HG03135 (cell line): ENCODE measurements at regions not wholly inside any gene's neighbourhood (a gene's known extent, or its start where the extent isn't known, plus 50 kb on each side); places are given as distances from the start of the nearest gene placed in this dataset.

Source experiments
- ATAC-seq: cut with Tn5 transposase; IDR thresholded peaks from one replicate; pipeline ENCODE4 v1.9.1; 2021; ENCODE audit warnings: mild to moderate bottlenecking, moderate library complexity; ENCODE audit not compliant: unreplicated experiment

DNA sequence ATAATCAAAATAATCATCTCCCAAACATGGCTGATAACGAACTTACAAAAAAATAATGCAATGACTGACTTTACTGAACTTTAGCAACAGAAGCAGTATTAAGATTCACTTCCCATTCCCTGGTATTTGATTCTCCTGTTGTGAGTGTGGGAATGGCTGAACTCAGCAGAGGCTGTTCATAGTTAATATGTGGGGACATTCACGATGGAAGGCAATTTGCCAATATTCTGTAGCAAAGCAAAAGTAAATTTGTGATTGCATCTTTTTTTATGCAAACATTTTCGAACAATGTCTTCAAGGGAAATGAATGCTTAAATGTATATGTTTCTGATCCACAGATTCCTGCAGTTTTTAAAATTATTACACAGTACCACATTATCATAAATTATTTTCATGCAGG is 431.7 kb upstream of the KLF6 start:
- no peak for ATAC-seq

DNA sequence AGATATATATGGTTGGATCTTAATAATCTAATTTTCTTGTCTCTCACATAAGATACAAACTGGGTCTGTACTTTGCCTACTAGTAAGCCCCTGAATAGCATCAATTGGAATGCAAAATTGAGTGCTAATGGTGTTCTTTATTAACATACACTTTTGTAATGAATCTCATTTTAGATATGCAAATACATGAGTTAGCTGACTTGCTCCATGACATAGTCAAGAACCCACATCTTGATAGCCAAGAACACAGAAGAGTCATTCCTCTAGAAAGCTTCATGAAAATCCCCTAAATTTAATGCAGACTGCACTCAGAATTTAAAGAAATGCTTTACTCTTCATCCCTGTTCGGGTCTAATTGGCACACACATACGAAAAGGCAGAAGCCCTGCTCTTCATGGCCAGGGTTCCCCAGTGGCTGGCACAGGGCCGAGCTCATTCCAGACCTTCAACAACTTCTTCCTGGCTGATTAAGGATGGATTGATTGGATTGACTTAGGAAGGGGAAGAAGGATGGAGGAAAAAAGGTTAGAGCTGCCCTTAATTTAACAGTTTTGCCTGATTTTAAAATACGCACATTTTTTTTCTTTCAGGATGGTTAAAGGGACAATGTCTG is 431.1 kb upstream of the KLF6 start:
- no peak for ATAC-seq

DNA sequence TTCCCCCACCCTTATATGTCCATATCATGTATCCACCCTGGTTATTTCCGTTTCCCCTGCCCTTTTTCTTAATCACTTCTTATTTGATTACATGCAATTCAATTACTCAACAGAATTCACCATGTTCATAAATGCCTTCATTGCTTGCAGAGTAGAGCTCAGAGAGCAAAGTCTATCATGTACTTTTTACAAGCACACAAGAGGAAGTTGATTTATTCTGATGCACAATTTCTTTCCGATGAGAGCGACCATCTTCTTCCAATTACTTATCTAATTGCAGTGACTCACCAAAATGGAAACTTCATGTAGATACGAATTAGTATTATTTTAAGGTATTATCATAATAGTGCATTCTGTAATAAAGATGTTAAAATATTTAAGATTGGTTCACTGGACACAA is 430.5 kb upstream of the KLF6 start:
- ATAC-seq, result no peak

DNA sequence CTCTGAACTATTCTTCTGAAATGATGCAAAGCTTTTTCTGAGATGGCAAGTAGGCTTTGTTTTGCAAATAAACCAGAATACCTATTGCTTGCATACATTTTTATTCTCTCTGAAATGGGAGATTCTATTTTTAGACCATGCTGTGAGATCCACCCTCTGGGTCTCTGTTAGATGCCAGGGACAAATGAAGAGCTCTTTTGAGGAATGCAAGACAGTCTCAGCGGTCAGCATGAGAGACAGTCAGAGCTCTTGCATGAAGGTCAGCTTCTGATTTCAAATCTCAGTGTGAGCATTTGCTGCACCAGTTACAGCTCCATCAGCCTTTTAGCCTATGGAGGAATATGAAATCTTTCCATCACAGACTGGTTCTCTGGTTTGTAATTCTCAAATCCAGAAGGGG is 429.9 kb upstream of the KLF6 start:
- no peak for ATAC-seq

DNA sequence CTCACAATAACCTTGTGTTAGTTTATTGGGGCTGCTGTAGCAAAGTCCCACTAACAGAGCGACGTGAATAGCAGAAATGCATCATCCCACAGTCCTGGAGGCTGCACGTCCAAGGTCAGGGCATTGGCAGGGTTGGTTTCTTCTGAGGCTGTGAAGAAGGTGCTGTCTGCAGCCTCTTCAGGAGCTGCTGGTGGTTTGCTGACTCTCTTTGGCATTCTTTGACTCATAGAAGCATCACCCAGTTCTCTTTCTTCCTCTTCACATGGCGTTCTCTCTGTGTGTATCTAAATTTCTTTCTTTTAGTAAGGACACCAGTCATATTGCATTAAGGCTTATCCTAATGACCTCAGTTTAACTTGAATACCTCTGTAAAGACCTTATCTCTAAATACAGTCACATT is 428.4 kb upstream of the KLF6 start:
- no peak for ATAC-seq

DNA sequence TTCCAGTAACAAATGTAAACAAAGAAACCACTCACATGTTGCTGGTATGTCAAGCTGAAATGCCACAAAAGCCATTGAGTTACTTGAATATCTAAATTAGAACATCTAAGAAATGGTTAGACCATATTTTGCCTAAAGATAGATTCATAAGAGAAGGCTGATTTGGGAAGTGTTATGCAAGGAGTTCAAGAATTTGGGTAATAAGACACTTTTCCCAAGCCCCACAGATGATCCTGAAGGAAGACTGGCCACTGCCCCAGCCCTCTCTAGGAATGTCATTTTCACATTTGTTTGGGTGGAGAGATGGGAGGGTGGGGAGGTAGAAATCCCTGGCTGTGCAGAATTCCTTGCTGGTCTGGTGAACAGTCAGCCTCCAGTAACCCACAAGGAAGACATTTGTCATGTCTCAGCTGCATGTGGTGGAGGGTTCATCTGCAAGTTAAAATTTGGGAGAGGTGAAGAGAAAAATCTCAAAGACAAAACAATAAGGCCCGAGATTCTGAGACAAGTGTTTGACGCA is 427.2 kb upstream of the KLF6 start:
- ATAC-seq, result no peak

DNA sequence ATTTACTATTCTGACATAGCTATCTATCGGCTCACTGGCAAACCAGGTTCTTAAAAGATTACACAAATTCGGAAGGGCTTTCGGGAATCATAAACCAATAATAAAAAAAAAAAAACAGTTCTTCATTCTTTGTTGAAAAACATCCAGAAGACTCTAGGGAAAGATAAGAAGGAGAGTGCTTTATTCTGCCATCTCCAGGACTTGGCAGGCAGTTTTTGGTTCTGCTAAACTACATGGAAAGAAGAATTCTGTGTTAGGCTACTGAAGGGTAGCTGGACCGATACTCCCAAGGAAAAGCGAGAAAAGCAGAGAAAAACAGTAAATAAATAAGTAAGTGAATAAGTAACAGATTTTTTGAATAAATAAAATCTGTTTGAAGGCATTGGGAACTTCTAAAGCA is 423.5 kb upstream of the KLF6 start:
- no peak for ATAC-seq

DNA sequence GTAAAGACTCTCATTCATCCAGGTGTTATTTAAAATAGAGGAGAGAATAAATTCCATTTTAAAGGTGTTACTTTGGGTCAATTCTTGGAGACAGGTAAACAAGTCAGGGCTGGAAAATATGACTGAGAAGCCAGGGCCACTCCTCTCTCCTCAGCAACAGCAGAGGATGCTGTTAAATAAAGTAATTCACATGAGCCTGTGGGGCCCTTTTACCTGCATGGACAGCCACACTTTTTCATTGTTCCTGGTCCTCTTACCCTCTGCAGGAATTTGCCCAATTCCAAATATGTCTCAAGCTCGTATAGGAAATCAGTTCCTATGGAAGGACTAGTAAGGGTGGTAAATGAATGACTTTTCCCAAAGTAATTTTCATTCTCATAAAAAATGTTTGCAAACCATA is 420.1 kb upstream of the KLF6 start:
- no peak for ATAC-seq

DNA sequence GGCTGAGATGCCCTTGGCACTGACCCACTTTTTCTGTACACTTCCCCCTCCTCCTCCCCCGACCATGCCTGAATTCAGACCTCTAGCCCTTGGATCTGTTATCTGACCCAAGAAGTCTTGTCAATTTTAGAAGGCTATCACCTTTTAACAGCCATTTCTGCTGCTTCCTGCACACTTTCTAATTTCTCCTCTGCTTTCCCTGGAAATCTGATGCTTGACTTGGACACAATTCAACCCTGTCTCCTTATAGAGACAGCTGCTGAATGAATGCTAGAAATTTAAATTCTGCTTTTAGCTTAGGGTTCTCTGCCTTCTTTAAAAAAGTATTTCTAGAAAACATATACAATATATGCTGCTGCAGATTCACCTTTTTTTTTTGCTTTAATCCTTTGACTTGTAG is 417.9 kb upstream of the KLF6 start:
- no peak for ATAC-seq

DNA sequence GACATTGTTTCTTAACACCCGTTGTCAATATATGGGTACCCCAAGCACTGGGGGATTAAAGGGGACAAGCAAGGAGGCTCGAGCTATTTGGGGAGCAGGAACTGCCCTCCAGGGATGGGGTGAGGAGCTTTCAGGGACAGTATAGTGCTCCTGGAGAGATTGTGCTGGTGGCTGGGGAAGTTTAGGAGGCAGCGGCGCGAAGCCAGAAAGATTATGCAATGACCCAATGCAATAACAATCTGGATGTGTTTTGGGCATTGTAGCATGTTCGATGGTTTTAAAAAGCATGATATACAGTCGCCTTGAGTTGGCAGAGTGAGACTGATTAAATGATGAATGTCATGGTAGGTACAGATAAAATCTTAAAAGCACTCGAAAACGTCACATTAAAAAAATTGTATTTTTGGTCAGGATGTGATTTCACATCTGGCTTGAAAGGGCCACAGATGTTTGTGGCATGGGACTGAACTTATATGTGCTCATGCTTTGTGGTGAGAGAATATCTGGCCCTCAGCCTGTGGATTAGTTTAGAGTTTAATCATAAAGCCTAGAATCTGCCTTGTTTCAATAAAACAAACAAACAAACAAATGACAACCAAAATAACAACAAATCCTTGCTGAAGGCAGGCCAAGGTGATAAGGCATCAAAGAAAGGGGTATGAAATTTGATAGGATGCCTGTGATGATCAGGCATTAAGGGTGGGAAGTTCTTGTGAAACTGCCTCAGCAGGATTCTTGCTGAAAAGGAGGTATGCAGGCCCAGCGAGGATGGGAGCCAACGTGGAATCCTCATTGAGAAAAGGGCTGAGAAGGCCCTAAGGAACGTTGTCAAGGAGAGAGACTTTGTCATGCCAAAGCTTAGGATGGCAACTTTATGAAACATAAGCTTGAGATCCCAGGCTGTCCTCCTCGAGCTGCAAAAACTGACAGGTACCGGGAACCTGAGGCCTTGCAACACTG is 417.1 kb upstream of the KLF6 start:
- ATAC-seq, result no peak

DNA sequence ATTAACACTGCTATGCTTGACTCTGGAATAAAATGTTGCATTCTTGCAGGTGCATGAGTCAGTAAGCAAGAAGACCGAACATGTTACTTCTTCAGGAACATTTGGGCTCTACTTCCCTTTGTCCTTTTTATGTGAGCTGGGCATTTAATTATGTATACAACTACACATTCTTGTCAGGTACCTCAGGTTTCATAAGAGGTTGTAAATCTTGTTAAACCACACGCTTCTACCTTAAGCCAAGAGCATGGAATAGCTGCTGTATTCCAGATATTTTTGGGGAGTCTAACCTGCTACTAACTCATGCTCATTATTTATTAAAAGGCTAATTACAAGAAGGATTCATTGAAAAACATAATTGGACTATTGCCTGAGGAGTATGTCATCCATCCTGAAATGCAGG is 414.2 kb upstream of the KLF6 start:
- ATAC-seq, result no peak

DNA sequence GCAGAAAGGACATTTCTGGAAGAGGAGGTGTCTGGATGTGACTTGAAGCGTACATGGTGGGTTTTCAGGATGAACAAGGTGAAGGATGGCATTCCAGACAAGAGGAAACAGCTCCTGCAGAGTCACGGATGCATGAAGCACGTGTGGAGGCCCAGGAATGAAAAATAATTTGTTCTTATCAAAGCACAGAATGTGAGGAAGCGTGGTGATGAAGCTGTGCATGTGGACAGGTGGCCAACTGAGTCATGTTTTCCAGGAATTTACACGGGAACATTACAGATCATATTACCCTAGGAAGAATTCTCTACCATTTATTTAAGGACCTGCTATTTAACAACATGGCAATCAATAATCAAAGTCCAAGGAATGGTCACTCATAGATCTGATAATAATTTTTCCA is 413.2 kb upstream of the KLF6 start:
- ATAC-seq, result no peak

DNA sequence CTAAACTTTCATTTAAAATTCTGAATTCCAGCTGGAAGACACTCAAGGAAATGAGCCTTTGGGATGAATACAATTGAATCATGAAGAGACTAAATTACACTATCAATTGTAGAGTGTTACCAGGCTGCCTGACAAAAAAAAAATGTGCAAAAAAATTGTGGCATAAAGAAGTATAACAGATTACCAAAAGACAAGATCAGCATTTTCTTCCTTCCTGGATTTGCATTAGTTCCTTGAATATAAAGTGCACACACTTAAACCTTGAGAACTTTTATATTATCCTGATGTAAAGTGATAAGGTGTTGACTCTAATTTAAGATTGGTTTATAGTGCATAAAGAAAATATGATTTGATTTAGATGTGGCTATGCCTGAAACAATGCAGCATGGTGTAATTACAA is 412.7 kb upstream of the KLF6 start:
- no peak for ATAC-seq

DNA sequence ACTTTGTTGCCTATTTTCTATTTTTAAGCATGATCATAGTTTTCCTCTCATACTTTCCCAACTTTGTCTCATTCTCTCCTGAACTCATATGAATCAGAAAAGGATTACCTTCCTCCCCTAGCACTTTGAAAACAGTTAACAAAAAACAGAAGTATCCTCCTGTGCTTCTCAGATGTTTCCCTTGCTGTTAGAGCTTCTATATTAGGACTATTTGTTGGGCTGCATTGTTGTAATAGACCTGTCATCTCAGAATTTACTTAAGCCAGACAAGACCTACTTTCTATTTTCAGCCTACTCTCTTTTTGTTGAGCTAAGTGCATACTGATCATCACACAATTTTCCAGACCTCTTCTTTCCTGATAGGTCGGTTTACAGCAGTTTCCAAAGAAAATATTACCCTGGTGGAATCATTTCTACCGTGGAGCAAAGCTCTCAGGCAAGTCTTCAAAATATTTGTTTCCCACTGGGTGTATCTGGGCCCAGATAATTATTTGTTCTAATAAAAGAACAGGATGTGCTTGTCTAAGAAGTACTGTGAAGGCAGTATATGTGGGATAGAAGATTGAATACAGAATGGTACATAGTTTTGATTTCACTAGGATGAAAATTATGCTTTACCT is 411.9 kb upstream of the KLF6 start:
- ATAC-seq, result no peak

DNA sequence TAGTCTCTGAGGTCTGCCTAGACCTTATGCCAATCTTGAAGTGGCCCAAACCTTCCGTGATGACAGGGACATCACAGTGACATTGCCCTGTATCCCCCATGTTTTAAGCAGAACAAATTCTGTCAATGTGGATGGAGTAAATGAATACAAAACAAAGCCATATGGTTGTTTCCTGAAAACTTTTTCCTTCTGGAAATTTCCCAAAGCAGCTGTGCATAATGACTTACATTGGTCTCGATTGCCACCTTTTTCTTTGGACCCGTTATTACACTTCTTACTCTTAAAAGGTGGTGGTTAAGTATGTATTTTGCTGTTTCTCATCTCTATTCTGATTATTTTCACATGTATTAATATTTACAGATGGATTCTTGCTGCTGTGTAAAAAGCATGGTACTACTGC is 411.2 kb upstream of the KLF6 start:
- no peak for ATAC-seq

DNA sequence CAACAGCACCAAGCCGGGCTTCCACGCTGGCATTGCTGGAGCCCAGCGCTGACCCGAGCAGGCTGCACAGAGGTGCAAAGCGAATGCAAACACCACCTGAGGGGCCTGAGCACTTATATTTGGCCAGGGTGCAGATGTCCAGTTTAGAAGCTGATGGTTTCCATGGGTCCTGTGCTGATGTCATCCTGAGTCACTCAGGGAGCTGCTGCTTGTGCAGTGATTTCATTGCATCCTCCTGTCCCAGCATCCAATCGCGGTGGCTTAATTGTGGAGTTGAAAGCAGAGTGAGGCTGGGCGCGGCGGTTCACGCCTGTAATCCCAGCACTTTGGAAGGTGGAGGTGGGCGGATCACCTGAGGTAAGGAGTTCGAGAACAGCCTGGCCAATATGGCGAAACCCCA is 410.2 kb upstream of the KLF6 start:
- ATAC-seq, result no peak

DNA sequence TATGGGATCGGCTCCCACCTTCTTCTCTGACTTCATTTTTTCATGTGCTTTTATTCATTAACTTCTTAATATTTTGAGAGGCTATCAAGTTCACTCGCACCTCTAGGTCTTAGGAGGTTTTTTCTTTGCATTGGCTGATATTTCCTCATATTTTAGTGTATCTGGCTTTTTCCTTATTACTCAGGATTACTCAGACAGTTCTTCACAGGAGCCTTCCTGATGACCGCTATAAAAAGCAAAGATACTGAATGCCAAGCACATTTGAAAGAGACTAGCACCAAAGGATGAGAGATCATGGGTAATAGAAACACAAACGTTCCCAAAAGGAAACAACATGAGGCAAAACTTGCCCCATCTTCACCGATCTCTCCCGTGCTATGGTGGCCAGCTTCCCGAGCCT is 409.2 kb upstream of the KLF6 start:
- no peak for ATAC-seq

DNA sequence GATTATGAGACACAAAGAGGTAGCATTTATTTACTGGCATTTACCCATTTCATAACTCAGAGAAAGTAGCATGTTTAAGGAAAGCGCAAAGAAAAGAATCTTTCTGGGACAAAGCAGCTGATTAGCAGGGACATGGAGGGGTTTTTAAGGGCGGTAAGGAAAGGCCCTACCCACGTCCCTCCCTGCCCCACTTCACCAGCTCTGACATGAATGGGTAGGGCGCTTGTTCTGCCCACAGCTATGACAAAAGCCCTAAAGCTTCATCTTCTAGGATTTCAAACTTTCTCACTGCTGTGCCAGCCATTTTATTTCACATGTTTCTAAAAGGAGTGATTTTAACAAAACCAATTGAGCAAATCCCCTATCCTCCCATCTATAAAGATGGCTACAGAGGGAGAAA is 406.9 kb upstream of the KLF6 start:
- no peak for ATAC-seq

DNA sequence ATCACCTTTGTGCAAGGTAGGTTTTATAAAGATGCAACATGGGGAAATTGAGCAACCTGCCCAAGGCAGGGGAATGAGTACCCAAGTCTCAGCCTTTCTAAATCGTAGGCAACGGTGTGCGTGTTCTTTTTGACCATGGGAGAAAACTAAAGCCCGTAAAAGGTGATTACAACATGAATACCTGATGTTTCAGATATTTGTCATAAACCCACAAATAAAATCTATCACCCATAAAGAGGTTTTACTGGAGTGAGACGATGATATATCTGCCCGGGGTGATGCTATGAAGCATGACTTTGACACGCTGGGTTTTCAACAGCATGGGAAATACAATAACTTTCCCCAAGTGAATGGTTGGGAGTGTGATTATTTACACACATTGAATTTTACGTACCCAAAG is 406.3 kb upstream of the KLF6 start:
- ATAC-seq, result no peak

DNA sequence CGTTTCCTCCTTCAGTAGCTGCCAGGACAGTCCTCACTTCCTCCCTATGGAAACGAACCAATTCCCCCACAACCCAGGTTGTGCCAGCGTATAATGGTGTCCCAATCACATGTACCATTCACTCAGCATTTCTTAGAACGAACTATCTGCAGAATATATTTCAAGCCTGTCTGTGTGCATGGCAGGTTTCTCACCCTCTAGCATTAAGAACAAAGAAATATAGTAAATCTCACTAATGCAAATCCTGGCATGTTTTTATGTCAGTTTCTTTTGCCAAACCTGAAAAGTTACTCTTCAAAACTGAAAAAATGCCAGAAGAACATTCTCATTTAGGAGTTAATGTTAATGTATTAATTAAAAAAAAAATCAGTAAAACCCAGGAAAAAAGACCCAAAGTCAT is 405.9 kb upstream of the KLF6 start:
- no peak for ATAC-seq

DNA sequence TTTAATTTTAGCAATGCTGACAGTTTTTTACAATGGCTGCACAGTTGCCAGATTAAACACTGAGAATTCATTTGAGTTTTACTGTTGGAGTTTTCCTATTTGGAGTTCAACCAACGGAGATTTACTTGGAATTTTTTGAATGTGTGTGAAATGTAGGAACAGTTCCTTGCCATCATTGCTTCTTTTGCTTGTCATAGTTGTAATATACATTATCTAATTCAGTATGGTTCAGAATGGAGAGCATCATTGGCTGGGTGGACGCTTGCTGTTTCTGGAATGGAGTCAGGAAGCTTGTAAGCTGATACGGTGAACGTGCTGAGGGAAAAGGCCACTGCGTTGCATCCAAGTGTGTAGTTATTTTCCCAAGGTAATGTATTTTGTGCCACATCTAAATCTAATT is 404.3 kb upstream of the KLF6 start:
- ATAC-seq, result no peak

DNA sequence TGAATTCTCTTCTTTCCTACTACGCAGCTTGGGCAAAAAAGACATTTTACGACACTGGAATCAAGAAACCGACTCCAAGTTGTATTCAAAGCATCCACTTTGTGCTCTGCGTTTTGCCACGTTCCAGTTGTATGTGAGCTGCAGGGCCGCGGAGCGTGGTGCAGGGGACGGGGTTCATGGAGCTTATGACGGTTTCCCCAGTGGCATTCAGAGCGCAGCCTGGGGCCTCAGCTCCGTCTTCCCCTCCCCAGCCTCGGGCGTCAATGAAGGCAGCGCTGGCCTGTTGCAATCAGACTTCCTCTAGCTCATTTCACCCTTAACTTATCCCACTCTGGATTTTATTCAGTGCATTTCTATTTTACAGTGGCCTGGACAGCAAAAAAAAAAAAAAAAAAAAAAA is 403.4 kb upstream of the KLF6 start:
- no peak for ATAC-seq
